ENCODE measurements at regions not wholly inside any gene's neighbourhood (a gene's known extent, or its start where the extent isn't known, plus 50 kb on each side); places are given as distances from the start of the nearest gene placed in this dataset.

DNA sequence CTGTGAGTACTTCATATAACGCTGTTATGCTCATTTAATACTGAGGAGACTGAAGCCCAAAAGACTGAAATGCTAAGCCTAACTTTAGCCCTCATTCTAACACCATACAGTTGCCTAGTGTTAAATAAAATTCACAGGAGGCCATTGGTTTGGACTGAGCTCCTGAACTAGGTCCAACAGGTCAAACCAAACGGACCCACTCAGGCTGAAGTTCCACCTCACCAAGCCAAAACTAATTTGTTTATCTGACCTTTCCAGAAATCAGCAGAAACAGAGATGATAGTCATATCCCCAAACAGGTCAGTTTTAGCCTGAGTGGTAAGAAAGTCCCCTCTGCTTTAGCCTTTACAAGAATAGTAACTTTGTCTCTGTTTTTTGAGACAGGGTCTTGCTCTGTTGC, 311.3 kb upstream of the ZP4 start:
- CTCF ChIA-PET = no interaction called here

DNA sequence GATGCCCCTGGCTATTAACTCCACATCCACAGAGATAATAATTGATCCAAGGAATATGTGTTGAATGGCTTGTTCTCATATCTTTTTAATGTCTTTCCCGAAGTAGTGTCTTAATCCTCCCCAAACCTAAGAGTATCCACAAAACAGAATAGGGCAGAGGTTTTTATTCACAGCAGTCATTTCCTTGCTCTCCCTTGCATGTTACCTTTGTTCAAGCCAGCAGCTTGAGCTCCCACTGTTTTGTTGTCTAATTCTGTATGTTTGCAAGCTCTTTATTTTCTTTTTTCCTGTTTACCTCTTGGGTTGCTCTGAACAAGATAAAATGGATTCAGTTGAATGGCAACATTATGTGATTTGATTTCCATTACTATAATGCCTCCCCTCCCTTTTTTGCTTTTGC, 308.6 kb upstream of the ZP4 start:
- no peak overlapping the region for H3K27ac ChIP-seq (ENCODE audit: insufficient read depth, low read depth, low read length)
- DNase-seq (ENCODE audit: low read depth, low spot score) (no peak), FAIRE-seq (no peak)
- no peaks in the 10 kb centered on the region for H3K79me2 ChIP-seq (ENCODE audit: control insufficient read depth, insufficient read depth, low read length)
- no peak overlapping the region for H3K4me3 ChIP-seq (replicated peaks in 1 of 3; ENCODE audit: insufficient read depth in 1 of 3, low read depth in 1 of 3, low read length in 3 of 3)
- POLR2A ChIA-PET = no interaction called here
- intact Hi-C loops (cut with micrococcal nuclease) = no loop called here
- no peaks in the 10 kb centered on the region for H3K27me3 ChIP-seq (ENCODE audit: control insufficient read depth in 2 of 2, insufficient read depth in 2 of 2, low read length in 2 of 2)
- H3K4me2 ChIP-seq (ENCODE audit: insufficient read depth, low read length) = no peak overlapping the region
- no peaks in the 10 kb centered on the region for H3K9me1 ChIP-seq (replicated peaks; ENCODE audit: control insufficient read depth, extremely low read depth, insufficient read depth, low read length)
- H4K20me1 ChIP-seq (replicated peaks; ENCODE audit: control insufficient read depth, extremely low read depth, insufficient read depth, low read length) = no peaks in the 10 kb centered on the region
- H2AFZ ChIP-seq (ENCODE audit: low read depth, low read length) = no peak overlapping the region
- dilution Hi-C loops (cut with MboI; ENCODE audit: extremely low pct_ligation_motif_present, low sequenced_read_pairs) = no loop called here
- TF ChIP-seq POLR2AphosphoS5 (IDR thresholded peaks at IDR 0.05; ENCODE audit: insufficient read depth, low read depth, low read length) = no peak
- no peak for TF ChIP-seq POLR2A (IDR thresholded peaks at IDR 0.05; ENCODE audit: low read depth, low read length)
- TF ChIP-seq EZH2 (IDR thresholded peaks at IDR 0.05; ENCODE audit: borderline replicate concordance, low read depth, low read length, severe bottlenecking) = no peak
- TF ChIP-seq FOS (IDR thresholded peaks at IDR 0.05; ENCODE audit: borderline replicate concordance, insufficient read depth, low read length) = no peak
- no peak for TF ChIP-seq JUN (IDR thresholded peaks at IDR 0.05; ENCODE audit: borderline replicate concordance, insufficient read depth, insufficient read length, low read depth)
- TF ChIP-seq, protein P1, sequence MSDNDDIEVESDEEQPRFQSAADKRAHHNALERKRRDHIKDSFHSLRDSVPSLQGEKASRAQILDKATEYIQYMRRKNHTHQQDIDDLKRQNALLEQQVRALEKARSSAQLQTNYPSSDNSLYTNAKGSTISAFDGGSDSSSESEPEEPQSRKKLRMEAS (IDR thresholded peaks at IDR 0.05; ENCODE audit: insufficient read depth, insufficient read length) = no peak
- TF ChIP-seq GATA2 (IDR thresholded peaks at IDR 0.05; ENCODE audit: insufficient read depth, insufficient read length, low read depth, low read length) = no peak
- TF ChIP-seq, protein P2, sequence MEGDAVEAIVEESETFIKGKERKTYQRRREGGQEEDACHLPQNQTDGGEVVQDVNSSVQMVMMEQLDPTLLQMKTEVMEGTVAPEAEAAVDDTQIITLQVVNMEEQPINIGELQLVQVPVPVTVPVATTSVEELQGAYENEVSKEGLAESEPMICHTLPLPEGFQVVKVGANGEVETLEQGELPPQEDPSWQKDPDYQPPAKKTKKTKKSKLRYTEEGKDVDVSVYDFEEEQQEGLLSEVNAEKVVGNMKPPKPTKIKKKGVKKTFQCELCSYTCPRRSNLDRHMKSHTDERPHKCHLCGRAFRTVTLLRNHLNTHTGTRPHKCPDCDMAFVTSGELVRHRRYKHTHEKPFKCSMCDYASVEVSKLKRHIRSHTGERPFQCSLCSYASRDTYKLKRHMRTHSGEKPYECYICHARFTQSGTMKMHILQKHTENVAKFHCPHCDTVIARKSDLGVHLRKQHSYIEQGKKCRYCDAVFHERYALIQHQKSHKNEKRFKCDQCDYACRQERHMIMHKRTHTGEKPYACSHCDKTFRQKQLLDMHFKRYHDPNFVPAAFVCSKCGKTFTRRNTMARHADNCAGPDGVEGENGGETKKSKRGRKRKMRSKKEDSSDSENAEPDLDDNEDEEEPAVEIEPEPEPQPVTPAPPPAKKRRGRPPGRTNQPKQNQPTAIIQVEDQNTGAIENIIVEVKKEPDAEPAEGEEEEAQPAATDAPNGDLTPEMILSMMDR (IDR thresholded peaks at IDR 0.05; ENCODE audit: extremely low read depth in 1 of 2, insufficient read depth in 1 of 2, low read depth in 1 of 2, low read length in 2 of 2) = no peak
- TF ChIP-seq MYC (IDR thresholded peaks at IDR 0.05; ENCODE audit: low read depth, low read length) = no peak
- CTCF ChIA-PET = no interaction called here
- H3K36me3 ChIP-seq (ENCODE audit: control insufficient read depth in 2 of 2, extremely low read depth in 1 of 2, insufficient read depth in 2 of 2, low read length in 2 of 2) = no peaks in the 10 kb centered on the region
- H3K9ac ChIP-seq (replicated peaks; ENCODE audit: extremely low read depth, insufficient read depth, low read length) = no peak overlapping the region
- H3K9me3 ChIP-seq (replicated peaks; ENCODE audit: control insufficient read depth, insufficient read depth, low read length) = peaks cover 7% of the 10 kb centered on the region
- BruUV-seq (replicated peaks) = no TSS peak
- H3K4me1 ChIP-seq (ENCODE audit: control insufficient read depth, extremely low read depth, insufficient read depth, low read length) = no peaks in the 10 kb centered on the region

More for the DNA sequence above, 311.3 kb upstream of the ZP4 start:
- DNase-seq (ENCODE audit: low read depth, low spot score) = no peak
- Histone ChIP-seq H3K36me3 (ENCODE audit: control insufficient read depth in 2 of 2, extremely low read depth in 1 of 2, insufficient read depth in 2 of 2, low read length in 2 of 2) (no peaks in the 10 kb centered on the region), H3K27me3 (ENCODE audit: control insufficient read depth in 2 of 2, insufficient read depth in 2 of 2, low read length in 2 of 2) (no peaks in the 10 kb centered on the region), H3K4me3 (replicated peaks in 1 of 3; ENCODE audit: insufficient read depth in 1 of 3, low read depth in 1 of 3, low read length in 3 of 3) (no peak overlapping the region), H3K4me2 (ENCODE audit: insufficient read depth, low read length) (no peak overlapping the region), H2AFZ (ENCODE audit: low read depth, low read length) (no peak overlapping the region), H3K9ac (replicated peaks; ENCODE audit: extremely low read depth, insufficient read depth, low read length) (no peak overlapping the region), H3K4me1 (ENCODE audit: control insufficient read depth, extremely low read depth, insufficient read depth, low read length) (no peaks in the 10 kb centered on the region), H3K9me1 (replicated peaks; ENCODE audit: control insufficient read depth, extremely low read depth, insufficient read depth, low read length) (no peaks in the 10 kb centered on the region), H4K20me1 (replicated peaks; ENCODE audit: control insufficient read depth, extremely low read depth, insufficient read depth, low read length) (no peaks in the 10 kb centered on the region), H3K27ac (ENCODE audit: insufficient read depth, low read depth, low read length) (no peak overlapping the region), H3K9me3 (replicated peaks; ENCODE audit: control insufficient read depth, insufficient read depth, low read length) (peaks cover 5% of the 10 kb centered on the region), H3K79me2 (ENCODE audit: control insufficient read depth, insufficient read depth, low read length) (no peaks in the 10 kb centered on the region)
- FAIRE-seq = no peak
- dilution Hi-C loops (cut with MboI; ENCODE audit: extremely low pct_ligation_motif_present, low sequenced_read_pairs) (no loop called here), intact Hi-C loops (cut with micrococcal nuclease) (no loop called here)
- POLR2A ChIA-PET = no interaction called here
- TF ChIP-seq POLR2A (IDR thresholded peaks at IDR 0.05; ENCODE audit: low read depth, low read length) = no peak
- TF ChIP-seq, protein P1 (IDR thresholded peaks at IDR 0.05; ENCODE audit: insufficient read depth, insufficient read length) = no peak
- TF ChIP-seq FOS (IDR thresholded peaks at IDR 0.05; ENCODE audit: borderline replicate concordance, insufficient read depth, low read length) = no peak
- no TSS peak for BruUV-seq (replicated peaks)

Data from endothelial cell of umbilical vein (primary cell).